ENCODE measurements at regions not wholly inside any gene's neighbourhood (a gene's known extent, or its start where the extent isn't known, plus 50 kb on each side); places are given as distances from the start of the nearest gene placed in this dataset.

DNA sequence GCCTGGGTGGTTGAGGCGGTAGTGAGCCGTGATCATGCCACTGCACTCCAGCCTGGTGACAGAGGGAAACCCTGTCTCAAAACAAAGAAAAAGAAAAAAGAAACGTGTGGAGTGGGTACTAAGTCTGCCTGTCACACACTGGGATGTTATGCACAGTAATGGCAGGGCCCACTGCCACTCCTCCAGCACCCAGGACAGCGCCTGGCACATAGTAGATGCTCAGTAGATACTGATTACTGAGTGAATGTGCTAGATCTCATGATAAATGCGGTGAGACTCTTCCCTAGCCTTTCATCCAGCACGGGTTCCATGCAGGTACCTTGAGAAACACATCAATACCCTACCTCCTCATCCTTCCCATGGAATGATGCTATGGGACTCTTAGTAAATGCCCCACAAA lies 87.4 kb upstream of the HSPA9 start:
- Histone ChIP-seq H3K27ac (ENCODE audit: low read depth in 1 of 2, low read length in 2 of 2) (no peak overlapping the region), H3K4me3 (ENCODE audit: low read depth in 1 of 3, low read length in 3 of 3) (no peak overlapping the region), H3K27me3 (ENCODE audit: control insufficient read depth in 4 of 4, insufficient read depth in 4 of 4, low read length in 3 of 4) (no peaks in the 10 kb centered on the region), H3K4me1 (ENCODE audit: control insufficient read depth in 4 of 4, insufficient read depth in 4 of 4, low read length in 3 of 4) (no peaks in the 10 kb centered on the region), H3K9ac (ENCODE audit: low read depth in 1 of 2, low read length in 2 of 2) (no peak overlapping the region), H3K9me3 (ENCODE audit: control insufficient read depth in 4 of 4, low read length in 3 of 4) (no peaks in the 10 kb centered on the region), H3K36me3 (ENCODE audit: control insufficient read depth in 4 of 4, insufficient read depth in 3 of 4, low read depth in 1 of 4, low read length in 3 of 4) (no peaks in the 10 kb centered on the region)
- WGBS, result 87% methylated on average over 6 of the region's 6 CpGs
- TF ChIP-seq, protein P1, sequence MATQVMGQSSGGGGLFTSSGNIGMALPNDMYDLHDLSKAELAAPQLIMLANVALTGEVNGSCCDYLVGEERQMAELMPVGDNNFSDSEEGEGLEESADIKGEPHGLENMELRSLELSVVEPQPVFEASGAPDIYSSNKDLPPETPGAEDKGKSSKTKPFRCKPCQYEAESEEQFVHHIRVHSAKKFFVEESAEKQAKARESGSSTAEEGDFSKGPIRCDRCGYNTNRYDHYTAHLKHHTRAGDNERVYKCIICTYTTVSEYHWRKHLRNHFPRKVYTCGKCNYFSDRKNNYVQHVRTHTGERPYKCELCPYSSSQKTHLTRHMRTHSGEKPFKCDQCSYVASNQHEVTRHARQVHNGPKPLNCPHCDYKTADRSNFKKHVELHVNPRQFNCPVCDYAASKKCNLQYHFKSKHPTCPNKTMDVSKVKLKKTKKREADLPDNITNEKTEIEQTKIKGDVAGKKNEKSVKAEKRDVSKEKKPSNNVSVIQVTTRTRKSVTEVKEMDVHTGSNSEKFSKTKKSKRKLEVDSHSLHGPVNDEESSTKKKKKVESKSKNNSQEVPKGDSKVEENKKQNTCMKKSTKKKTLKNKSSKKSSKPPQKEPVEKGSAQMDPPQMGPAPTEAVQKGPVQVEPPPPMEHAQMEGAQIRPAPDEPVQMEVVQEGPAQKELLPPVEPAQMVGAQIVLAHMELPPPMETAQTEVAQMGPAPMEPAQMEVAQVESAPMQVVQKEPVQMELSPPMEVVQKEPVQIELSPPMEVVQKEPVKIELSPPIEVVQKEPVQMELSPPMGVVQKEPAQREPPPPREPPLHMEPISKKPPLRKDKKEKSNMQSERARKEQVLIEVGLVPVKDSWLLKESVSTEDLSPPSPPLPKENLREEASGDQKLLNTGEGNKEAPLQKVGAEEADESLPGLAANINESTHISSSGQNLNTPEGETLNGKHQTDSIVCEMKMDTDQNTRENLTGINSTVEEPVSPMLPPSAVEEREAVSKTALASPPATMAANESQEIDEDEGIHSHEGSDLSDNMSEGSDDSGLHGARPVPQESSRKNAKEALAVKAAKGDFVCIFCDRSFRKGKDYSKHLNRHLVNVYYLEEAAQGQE (IDR thresholded peaks at IDR 0.05), result peak; percentile 34
- TF ChIP-seq, protein P2, sequence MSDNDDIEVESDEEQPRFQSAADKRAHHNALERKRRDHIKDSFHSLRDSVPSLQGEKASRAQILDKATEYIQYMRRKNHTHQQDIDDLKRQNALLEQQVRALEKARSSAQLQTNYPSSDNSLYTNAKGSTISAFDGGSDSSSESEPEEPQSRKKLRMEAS (IDR thresholded peaks at IDR 0.05), result no peak
- no peak for TF ChIP-seq HNF4A (conservative IDR thresholded peaks at IDR 0.05)
- no peak for TF ChIP-seq NR2F2 (IDR thresholded peaks at IDR 0.05)
- DNase-seq (ENCODE audit: low spot score), result no peak

DNA sequence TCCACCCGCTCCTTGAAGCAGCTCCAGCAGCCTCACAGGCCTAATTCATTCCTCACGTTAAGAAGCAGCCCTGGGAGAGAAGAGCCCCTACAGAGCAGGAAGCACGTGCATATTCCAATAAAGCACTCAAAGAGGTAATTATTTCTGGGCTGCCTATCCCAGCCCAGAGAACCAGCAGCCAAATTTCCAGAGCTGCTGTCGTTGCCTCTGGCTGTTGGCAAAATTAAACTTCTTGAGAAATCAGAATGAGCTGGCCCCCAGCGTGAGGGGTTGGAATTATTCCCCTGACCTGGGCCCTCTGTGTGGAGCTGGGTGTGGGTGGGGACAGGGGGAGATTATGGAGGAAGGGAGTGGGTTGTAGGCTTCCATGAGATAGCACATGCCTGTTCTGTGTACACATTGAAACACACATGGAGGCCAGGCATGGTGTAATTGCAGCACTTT lies 86.8 kb upstream of the HSPA9 start:
- Histone ChIP-seq H3K4me1 (ENCODE audit: control insufficient read depth in 4 of 4, insufficient read depth in 4 of 4, low read length in 3 of 4) (no peaks in the 10 kb centered on the region), H3K9me3 (ENCODE audit: control insufficient read depth in 4 of 4, low read length in 3 of 4) (no peaks in the 10 kb centered on the region), H3K9ac (ENCODE audit: low read depth in 1 of 2, low read length in 2 of 2) (no peak overlapping the region), H3K27ac (ENCODE audit: low read depth in 1 of 2, low read length in 2 of 2) (no peak overlapping the region), H3K36me3 (ENCODE audit: control insufficient read depth in 4 of 4, insufficient read depth in 3 of 4, low read depth in 1 of 4, low read length in 3 of 4) (no peaks in the 10 kb centered on the region), H3K27me3 (ENCODE audit: control insufficient read depth in 4 of 4, insufficient read depth in 4 of 4, low read length in 3 of 4) (no peaks in the 10 kb centered on the region), H3K4me3 (ENCODE audit: low read depth in 1 of 3, low read length in 3 of 3) (no peak overlapping the region)
- TF ChIP-seq RAD21 (IDR thresholded peaks at IDR 0.05), result no peak
- TF ChIP-seq JUND (IDR thresholded peaks at IDR 0.05), result no peak
- no peak for TF ChIP-seq EGR1 (IDR thresholded peaks at IDR 0.05; ENCODE audit: low read depth in 2 of 2)
- TF ChIP-seq, protein P3, sequence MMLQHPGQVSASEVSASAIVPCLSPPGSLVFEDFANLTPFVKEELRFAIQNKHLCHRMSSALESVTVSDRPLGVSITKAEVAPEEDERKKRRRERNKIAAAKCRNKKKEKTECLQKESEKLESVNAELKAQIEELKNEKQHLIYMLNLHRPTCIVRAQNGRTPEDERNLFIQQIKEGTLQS (IDR thresholded peaks at IDR 0.05), result no peak
- TF ChIP-seq, protein P2 (IDR thresholded peaks at IDR 0.05), result no peak
- WGBS, result 82% methylated on average over 5 of the region's 5 CpGs
- DNase-seq (ENCODE audit: low spot score), result no peak

DNA sequence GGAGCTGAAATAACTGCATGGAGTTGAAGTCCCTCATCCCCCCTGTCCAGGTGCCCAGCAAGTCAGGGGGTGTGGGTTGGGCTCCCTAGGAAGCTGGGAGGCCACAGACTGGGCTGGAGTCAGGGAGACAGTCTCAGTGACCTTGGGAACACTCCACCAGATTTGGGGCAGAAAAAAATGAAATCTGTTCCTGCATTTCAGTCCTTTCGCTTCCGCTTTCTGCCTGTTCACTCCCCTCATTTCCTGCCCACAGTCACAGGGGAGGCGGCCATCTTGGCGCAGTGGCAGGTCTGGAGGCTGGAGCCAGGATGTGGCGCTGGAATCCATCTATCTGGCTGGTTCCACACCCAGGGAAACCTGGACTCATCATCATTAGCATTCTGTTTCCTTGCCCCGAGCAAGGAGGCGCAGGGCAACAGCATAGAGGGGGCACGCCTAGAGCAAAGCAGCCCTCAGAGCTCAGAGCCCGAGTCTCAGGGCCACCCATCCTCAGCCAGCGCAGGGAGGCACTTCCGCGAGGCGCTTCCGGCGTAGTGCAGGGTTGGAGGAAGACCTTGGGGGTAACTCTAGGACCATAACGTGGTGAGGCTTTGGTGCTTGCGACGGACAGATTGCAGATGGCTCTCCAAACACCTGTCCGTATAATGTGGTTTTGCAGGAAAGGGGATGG lies 86.2 kb upstream of the HSPA9 start:
- H3K4me3 ChIP-seq (ENCODE audit: low read depth in 1 of 3, low read length in 3 of 3), result no peak overlapping the region
- no peak overlapping the region for H3K9ac ChIP-seq (ENCODE audit: low read depth in 1 of 2, low read length in 2 of 2)
- H3K4me1 ChIP-seq (ENCODE audit: control insufficient read depth in 4 of 4, insufficient read depth in 4 of 4, low read length in 3 of 4), result no peaks in the 10 kb centered on the region
- TF ChIP-seq JUND (IDR thresholded peaks at IDR 0.05) (no peak), NR2F2 (IDR thresholded peaks at IDR 0.05) (no peak), EGR1 (IDR thresholded peaks at IDR 0.05; ENCODE audit: low read depth in 2 of 2) (no peak), SP1 (IDR thresholded peaks at IDR 0.05) (no peak), HNF4A (conservative IDR thresholded peaks at IDR 0.05) (no peak)
- TF ChIP-seq, protein P3 (IDR thresholded peaks at IDR 0.05), result no peak
- TF ChIP-seq, protein P4, sequence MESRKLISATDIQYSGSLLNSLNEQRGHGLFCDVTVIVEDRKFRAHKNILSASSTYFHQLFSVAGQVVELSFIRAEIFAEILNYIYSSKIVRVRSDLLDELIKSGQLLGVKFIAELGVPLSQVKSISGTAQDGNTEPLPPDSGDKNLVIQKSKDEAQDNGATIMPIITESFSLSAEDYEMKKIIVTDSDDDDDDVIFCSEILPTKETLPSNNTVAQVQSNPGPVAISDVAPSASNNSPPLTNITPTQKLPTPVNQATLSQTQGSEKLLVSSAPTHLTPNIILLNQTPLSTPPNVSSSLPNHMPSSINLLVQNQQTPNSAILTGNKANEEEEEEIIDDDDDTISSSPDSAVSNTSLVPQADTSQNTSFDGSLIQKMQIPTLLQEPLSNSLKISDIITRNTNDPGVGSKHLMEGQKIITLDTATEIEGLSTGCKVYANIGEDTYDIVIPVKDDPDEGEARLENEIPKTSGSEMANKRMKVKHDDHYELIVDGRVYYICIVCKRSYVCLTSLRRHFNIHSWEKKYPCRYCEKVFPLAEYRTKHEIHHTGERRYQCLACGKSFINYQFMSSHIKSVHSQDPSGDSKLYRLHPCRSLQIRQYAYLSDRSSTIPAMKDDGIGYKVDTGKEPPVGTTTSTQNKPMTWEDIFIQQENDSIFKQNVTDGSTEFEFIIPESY (IDR thresholded peaks at IDR 0.05), result no peak
- TF ChIP-seq, protein P1 (IDR thresholded peaks at IDR 0.05), result no peak
- H3K36me3 ChIP-seq (ENCODE audit: control insufficient read depth in 4 of 4, insufficient read depth in 3 of 4, low read depth in 1 of 4, low read length in 3 of 4), result no peaks in the 10 kb centered on the region
- WGBS, result 91% methylated on average over 19 of the region's 19 CpGs
- DNase-seq (ENCODE audit: low spot score), result no peak
- no peaks in the 10 kb centered on the region for H3K27me3 ChIP-seq (ENCODE audit: control insufficient read depth in 4 of 4, insufficient read depth in 4 of 4, low read length in 3 of 4)
- H3K9me3 ChIP-seq (ENCODE audit: control insufficient read depth in 4 of 4, low read length in 3 of 4), result no peaks in the 10 kb centered on the region
- no peak overlapping the region for H3K27ac ChIP-seq (ENCODE audit: low read depth in 1 of 2, low read length in 2 of 2)
